NCI-H1417 treated with DMSO at 0.1 percent for 48 hours (cell line): ENCODE measurements at regions not wholly inside any gene's neighbourhood (a gene's known extent, or its start where the extent isn't known, plus 50 kb on each side); places are given as distances from the start of the nearest gene placed in this dataset.
"Not testable (repeated sequence)": the region's sequence is repeated elsewhere in the genome, so short reads cannot be mapped to it uniquely, and the experiment has no call there.

Experiments
- DNase-seq: peaks from one replicate; lab custom pipeline; 2025; lab: John Stamatoyannopoulos, UW

GRCh38 chr3:167102071-167102470 is 278.0 kb downstream of the ZBBX start:
- no peak for DNase-seq

- no peak for DNase-seq
Measured at GRCh38 chr3:167100651-167101050, 279.4 kb downstream of the ZBBX start.

GRCh38 chr3:167100200-167100599 is 279.9 kb downstream of the ZBBX start:
- no peak for DNase-seq

GRCh38 chr3:167095976-167096375 is 284.1 kb downstream of the ZBBX start:
- no peak for DNase-seq

- DNase-seq = no peak
Measured at GRCh38 chr3:167094632-167095031, 285.5 kb downstream of the ZBBX start.

- no peak for DNase-seq
Measured at GRCh38 chr3:167091226-167091625, 288.9 kb downstream of the ZBBX start.

- no peak for DNase-seq
Measured at GRCh38 chr3:167084545-167084944, 295.6 kb downstream of the ZBBX start.

- DNase-seq = no peak
Measured at GRCh38 chr3:167078070-167078622, 302.0 kb downstream of the ZBBX start.

GRCh38 chr3:167067787-167068161 is 312.3 kb downstream of the ZBBX start:
- no peak for DNase-seq

GRCh38 chr3:167066977-167067786 is 312.9 kb downstream of the ZBBX start:
- peak; percentile 76 for DNase-seq

- DNase-seq = no peak
Measured at GRCh38 chr3:167057581-167057980, 322.5 kb downstream of the ZBBX start.

GRCh38 chr3:167054926-167055325 is 325.2 kb downstream of the ZBBX start:
- DNase-seq = no peak

- DNase-seq = no peak
Measured at GRCh38 chr3:167051421-167051820, 328.7 kb downstream of the ZBBX start.

GRCh38 chr3:167033866-167034265 is 346.2 kb downstream of the ZBBX start:
- no peak for DNase-seq

GRCh38 chr3:167032267-167032876 is 347.7 kb downstream of the ZBBX start:
- no peak for DNase-seq

GRCh38 chr3:167031364-167032049 is 348.6 kb downstream of the ZBBX start:
- DNase-seq = no peak

GRCh38 chr3:167030082-167030725 is 349.9 kb downstream of the ZBBX start:
- DNase-seq = no peak

GRCh38 chr3:167019503-167019902 is 360.6 kb downstream of the ZBBX start:
- not testable (repeated sequence) for DNase-seq

GRCh38 chr3:167018591-167019111 is 361.4 kb downstream of the ZBBX start:
- DNase-seq = not testable (repeated sequence)

- no peak for DNase-seq
Measured at GRCh38 chr3:167012691-167013090, 367.4 kb downstream of the ZBBX start.

- no peak for DNase-seq
Measured at GRCh38 chr3:167008791-167009190, 371.3 kb downstream of the ZBBX start.

GRCh38 chr3:167001374-167001773 is 378.7 kb downstream of the ZBBX start:
- DNase-seq = no peak
